ENCODE measurements at regions not wholly inside any gene's neighbourhood (a gene's known extent, or its start where the extent isn't known, plus 50 kb on each side); places are given as distances from the start of the nearest gene placed in this dataset.

DNA sequence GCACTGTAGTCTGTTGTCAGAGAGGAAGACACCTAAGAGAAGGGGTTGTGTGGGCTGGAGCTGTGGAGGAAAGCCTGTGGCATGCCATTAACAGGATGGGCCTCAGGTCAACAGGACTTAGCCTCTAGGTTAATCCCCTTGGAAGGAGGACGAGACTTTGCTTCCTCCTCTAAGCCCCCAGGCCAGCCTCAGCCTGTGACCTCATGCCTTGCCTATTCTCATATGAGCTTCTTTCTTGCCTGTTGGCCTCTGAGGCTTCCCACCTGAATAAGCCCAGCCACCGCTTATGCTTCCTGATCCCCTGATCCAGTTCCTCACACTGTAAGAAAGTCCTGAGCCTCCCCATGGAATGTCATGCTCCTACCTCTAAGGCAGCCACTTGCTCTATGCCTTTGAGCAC lies 52.2 kb upstream of the TBC1D21 start:
- H3K27me3 Mint-ChIP-seq (ENCODE audit: insufficient read depth, unreplicated experiment) = peaks cover 50% of the 10 kb centered on the region
- no peak for DNase-seq (ENCODE audit: unreplicated experiment)
- no peak overlapping the region for H3K4me3 Mint-ChIP-seq (ENCODE audit: unreplicated experiment)
- no TSS peak for BruUV-seq (replicated peaks)
- POLR2A ChIA-PET = no interaction called here
- H3K4me1 Mint-ChIP-seq (ENCODE audit: insufficient read depth, unreplicated experiment) = no peaks in the 10 kb centered on the region
- intact Hi-C loops (cut with micrococcal nuclease) = no loop called here
- H3K9me3 Mint-ChIP-seq (ENCODE audit: unreplicated experiment) = peaks cover 8% of the 10 kb centered on the region
- no peaks in the 10 kb centered on the region for H3K36me3 Mint-ChIP-seq (ENCODE audit: insufficient read depth, unreplicated experiment)
- CTCF ChIA-PET = interaction anchor here (0.7 kb wide), 1 partner anchor 15 kb away, joined by 3 read pairs; no protein-coding TSS in a partner anchor
- TF ChIP-seq, protein P1, sequence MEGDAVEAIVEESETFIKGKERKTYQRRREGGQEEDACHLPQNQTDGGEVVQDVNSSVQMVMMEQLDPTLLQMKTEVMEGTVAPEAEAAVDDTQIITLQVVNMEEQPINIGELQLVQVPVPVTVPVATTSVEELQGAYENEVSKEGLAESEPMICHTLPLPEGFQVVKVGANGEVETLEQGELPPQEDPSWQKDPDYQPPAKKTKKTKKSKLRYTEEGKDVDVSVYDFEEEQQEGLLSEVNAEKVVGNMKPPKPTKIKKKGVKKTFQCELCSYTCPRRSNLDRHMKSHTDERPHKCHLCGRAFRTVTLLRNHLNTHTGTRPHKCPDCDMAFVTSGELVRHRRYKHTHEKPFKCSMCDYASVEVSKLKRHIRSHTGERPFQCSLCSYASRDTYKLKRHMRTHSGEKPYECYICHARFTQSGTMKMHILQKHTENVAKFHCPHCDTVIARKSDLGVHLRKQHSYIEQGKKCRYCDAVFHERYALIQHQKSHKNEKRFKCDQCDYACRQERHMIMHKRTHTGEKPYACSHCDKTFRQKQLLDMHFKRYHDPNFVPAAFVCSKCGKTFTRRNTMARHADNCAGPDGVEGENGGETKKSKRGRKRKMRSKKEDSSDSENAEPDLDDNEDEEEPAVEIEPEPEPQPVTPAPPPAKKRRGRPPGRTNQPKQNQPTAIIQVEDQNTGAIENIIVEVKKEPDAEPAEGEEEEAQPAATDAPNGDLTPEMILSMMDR (IDR thresholded peaks at IDR 0.05; ENCODE audit: unreplicated experiment) = no peak
- H3K27ac Mint-ChIP-seq (ENCODE audit: low read depth, unreplicated experiment) = no peak overlapping the region

DNA sequence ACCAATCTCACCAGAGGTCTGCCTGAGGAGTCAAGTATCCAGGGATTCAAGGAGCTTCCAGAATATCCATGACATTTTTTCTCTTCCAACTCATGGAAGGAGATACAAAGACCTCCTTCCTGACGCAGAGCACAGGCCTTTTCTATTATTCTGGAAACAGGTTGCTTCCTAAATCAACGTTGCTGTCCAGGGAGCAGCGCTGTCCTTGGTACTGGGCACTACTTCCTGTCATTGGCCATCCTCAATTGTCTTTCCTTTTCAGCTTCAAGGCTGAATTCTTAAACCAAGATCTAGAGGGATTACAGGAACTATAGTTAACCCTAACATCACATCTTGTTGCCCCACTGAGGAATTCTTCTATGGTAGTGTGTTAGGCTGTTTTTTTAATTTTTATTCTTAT lies 50.4 kb upstream of the TBC1D21 start:
- DNase-seq (ENCODE audit: unreplicated experiment) = peak; percentile 26
- TF ChIP-seq, protein P1 (IDR thresholded peaks at IDR 0.05; ENCODE audit: unreplicated experiment) = no peak
- Mint-ChIP-seq H3K36me3 (ENCODE audit: insufficient read depth, unreplicated experiment) (no peaks in the 10 kb centered on the region), H3K27me3 (ENCODE audit: insufficient read depth, unreplicated experiment) (peaks cover 66% of the 10 kb centered on the region), H3K4me3 (ENCODE audit: unreplicated experiment) (no peak overlapping the region), H3K9me3 (ENCODE audit: unreplicated experiment) (peaks cover 8% of the 10 kb centered on the region), H3K4me1 (ENCODE audit: insufficient read depth, unreplicated experiment) (no peaks in the 10 kb centered on the region), H3K27ac (ENCODE audit: low read depth, unreplicated experiment) (no peak overlapping the region)
- intact Hi-C loops (cut with micrococcal nuclease) = no loop called here
- no TSS peak for BruUV-seq (replicated peaks)
- CTCF ChIA-PET = no interaction called here
- POLR2A ChIA-PET = no interaction called here

Data from MCF 10A (cell line).